ENCODE measurements at regions not wholly inside any gene's neighbourhood (a gene's known extent, or its start where the extent isn't known, plus 50 kb on each side); places are given as distances from the start of the nearest gene placed in this dataset.
"Not testable (repeated sequence)": the region's sequence is repeated elsewhere in the genome, so short reads cannot be mapped to it uniquely, and the experiment has no call there.

- no peak for DNase-seq
Measured at GRCh38 chr3:31187380-31187779, 292.9 kb upstream of the GADL1 start.

GRCh38 chr3:31188112-31188511 lies 293.7 kb upstream of the GADL1 start:
- no peak for DNase-seq

GRCh38 chr3:31189330-31189729 lies 294.9 kb upstream of the GADL1 start:
- DNase-seq: no peak

- no peak for DNase-seq
Measured at GRCh38 chr3:31189971-31190370, 295.5 kb upstream of the GADL1 start.

GRCh38 chr3:31191354-31191753 lies 296.9 kb upstream of the GADL1 start:
- no peak for DNase-seq

- no peak for DNase-seq
Measured at GRCh38 chr3:31193429-31193828, 299.0 kb upstream of the GADL1 start.

- peak; percentile 12 for DNase-seq
Measured at GRCh38 chr3:31193871-31194270, 299.4 kb upstream of the GADL1 start.

GRCh38 chr3:31196261-31196660 lies 301.8 kb upstream of the GADL1 start:
- no peak for DNase-seq

GRCh38 chr3:31196881-31197364 lies 302.5 kb upstream of the GADL1 start:
- peak; percentile 80 for DNase-seq

- no peak for DNase-seq
Measured at GRCh38 chr3:31197941-31198340, 303.5 kb upstream of the GADL1 start.

GRCh38 chr3:31198890-31199289 lies 304.4 kb upstream of the GADL1 start:
- DNase-seq: no peak

- no peak for DNase-seq
Measured at GRCh38 chr3:31203960-31204795, 309.7 kb upstream of the GADL1 start.

GRCh38 chr3:31204796-31205056 lies 310.3 kb upstream of the GADL1 start:
- not testable (repeated sequence) for DNase-seq

- no peak for DNase-seq
Measured at GRCh38 chr3:31210068-31210645, 315.7 kb upstream of the GADL1 start.

GRCh38 chr3:31213869-31214486 lies 318.7 kb upstream of the STT3B start:
- DNase-seq: no peak

GRCh38 chr3:31218082-31218481 lies 314.6 kb upstream of the STT3B start:
- no peak for DNase-seq

GRCh38 chr3:31219131-31219843 lies 313.4 kb upstream of the STT3B start:
- no peak for DNase-seq

GRCh38 chr3:31220431-31220830 lies 312.3 kb upstream of the STT3B start:
- DNase-seq: no peak

- no peak for DNase-seq
Measured at GRCh38 chr3:31223278-31223677, 309.4 kb upstream of the STT3B start.

GRCh38 chr3:31224936-31225335 lies 307.8 kb upstream of the STT3B start:
- DNase-seq: no peak

GRCh38 chr3:31225923-31226322 lies 306.8 kb upstream of the STT3B start:
- DNase-seq: no peak

GRCh38 chr3:31226346-31226745 lies 306.4 kb upstream of the STT3B start:
- DNase-seq: no peak

- DNase-seq: no peak
Measured at GRCh38 chr3:31227131-31227562, 305.6 kb upstream of the STT3B start.

Data from fibroblast of skin of back (primary cell).